Upper lobe of left lung (tissue), 4 donors: ENCODE measurements at regions not wholly inside any gene's neighbourhood (a gene's known extent, or its start where the extent isn't known, plus 50 kb on each side); places are given as distances from the start of the nearest gene placed in this dataset.

Experiments
- POLR2A ChIP-seq, 4 donors: fragments of 450-650 bp; IDR thresholded peaks; one replicate each; pipeline ENCODE4 v1.5.1; 2016 to 2017; ENCODE audit warnings: antibody characterized with exemption in 4 of 4, mild to moderate bottlenecking in 2 of 4
- TF ChIP-seq, protein P1 (sequence below), 6 experiments: fragments of 450-650 bp in 4 of 6; fragments of 200-600 bp in 2 of 6; sonication (generic) in 2 of 6; IDR thresholded peaks; one replicate each; pipeline ENCODE4 v1.5.1; 2016 to 2019; ENCODE audit warnings: antibody characterized with exemption in 6 of 6

DNA sequence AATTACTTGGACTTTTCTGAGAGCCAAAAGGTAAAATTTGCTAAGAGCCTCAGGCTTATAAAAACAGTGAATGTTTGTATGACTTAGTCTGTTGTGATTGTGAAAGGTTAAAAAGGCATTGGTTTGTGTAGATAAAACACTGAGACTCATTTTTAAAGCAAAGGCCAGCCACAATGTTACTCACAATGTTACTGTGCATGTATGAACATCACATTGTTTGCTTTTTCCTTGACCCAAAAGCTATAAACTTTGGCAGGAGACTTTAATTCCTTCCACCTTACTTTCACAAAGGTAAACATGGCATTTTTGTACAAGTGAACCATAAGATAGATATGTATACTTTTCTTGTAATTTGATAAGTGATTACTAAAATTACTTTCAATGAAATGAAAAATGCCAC lies 70.5 kb downstream of the NPAP1 start:
- TF ChIP-seq, protein P1, sequence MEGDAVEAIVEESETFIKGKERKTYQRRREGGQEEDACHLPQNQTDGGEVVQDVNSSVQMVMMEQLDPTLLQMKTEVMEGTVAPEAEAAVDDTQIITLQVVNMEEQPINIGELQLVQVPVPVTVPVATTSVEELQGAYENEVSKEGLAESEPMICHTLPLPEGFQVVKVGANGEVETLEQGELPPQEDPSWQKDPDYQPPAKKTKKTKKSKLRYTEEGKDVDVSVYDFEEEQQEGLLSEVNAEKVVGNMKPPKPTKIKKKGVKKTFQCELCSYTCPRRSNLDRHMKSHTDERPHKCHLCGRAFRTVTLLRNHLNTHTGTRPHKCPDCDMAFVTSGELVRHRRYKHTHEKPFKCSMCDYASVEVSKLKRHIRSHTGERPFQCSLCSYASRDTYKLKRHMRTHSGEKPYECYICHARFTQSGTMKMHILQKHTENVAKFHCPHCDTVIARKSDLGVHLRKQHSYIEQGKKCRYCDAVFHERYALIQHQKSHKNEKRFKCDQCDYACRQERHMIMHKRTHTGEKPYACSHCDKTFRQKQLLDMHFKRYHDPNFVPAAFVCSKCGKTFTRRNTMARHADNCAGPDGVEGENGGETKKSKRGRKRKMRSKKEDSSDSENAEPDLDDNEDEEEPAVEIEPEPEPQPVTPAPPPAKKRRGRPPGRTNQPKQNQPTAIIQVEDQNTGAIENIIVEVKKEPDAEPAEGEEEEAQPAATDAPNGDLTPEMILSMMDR (IDR thresholded peaks at IDR 0.05): no peak
- no peak for TF ChIP-seq POLR2A (IDR thresholded peaks at IDR 0.05)
